Esophagus muscularis mucosa (tissue), 4 donors: ENCODE measurements at regions not wholly inside any gene's neighbourhood (a gene's known extent, or its start where the extent isn't known, plus 50 kb on each side); places are given as distances from the start of the nearest gene placed in this dataset.

ENCODE experiments used
- CTCF ChIP-seq, 3 experiments: fragments of 200-600 bp in 2 of 3; fragments of 450-650 bp in 1 of 3; sonication (generic) in 2 of 3; IDR thresholded peaks; one replicate each; pipeline ENCODE4 v1.5.1; 2017 to 2019; ENCODE audit warnings: antibody characterized with exemption in 3 of 3, mild to moderate bottlenecking in 2 of 3, moderate library complexity in 1 of 3
- EP300 ChIP-seq: sonication (generic); formaldehyde crosslinking; IDR thresholded peaks from one replicate; pipeline ENCODE4 v1.6.1; 2017; ENCODE audit warnings: antibody characterized with exemption
- POLR2A ChIP-seq: fragments of 450-650 bp; IDR thresholded peaks from one replicate; pipeline ENCODE4 v1.6.1; 2017; ENCODE audit warnings: antibody characterized with exemption, moderate library complexity, mild to moderate bottlenecking, low read depth
- POLR2AphosphoS5 ChIP-seq, 2 donors: sonication (generic); formaldehyde crosslinking; IDR thresholded peaks; one replicate each; pipeline ENCODE4 v1.6.1; 2017; ENCODE audit warnings: antibody characterized with exemption in 2 of 2

GRCh38 chr5:155729684-155730059, 597.3 kb upstream of the SGCD start:
- TF ChIP-seq POLR2AphosphoS5 (IDR thresholded peaks at IDR 0.05) = no peak
- TF ChIP-seq CTCF (IDR thresholded peaks at IDR 0.05) = no peak
- TF ChIP-seq POLR2A = no peak
- no peak for TF ChIP-seq EP300
